Astrocyte of the spinal cord (primary cell): ENCODE measurements at regions not wholly inside any gene's neighbourhood (a gene's known extent, or its start where the extent isn't known, plus 50 kb on each side); places are given as distances from the start of the nearest gene placed in this dataset.
"Not testable (repeated sequence)": the region's sequence is repeated elsewhere in the genome, so short reads cannot be mapped to it uniquely, and the experiment has no call there.

Experiments
- DNase-seq: peaks from one replicate; pipeline ENCODE4 v3.0.0; 2011; ENCODE audit warnings: low read depth, low spot score
- H3K4me3 ChIP-seq: 2 replicates; pipeline ENCODE4 v1.5.1; 2011; ENCODE audit warnings: low read depth, mild to moderate bottlenecking, low read length, moderate library complexity
- in situ Hi-C: cut with HindIII; loops from 2 replicates; pipeline ENCODE4 v1.10.0; 2017; ENCODE audit warnings: low sequenced_read_pairs
- TF ChIP-seq, protein P1 (sequence below): IDR thresholded peaks from 2 replicates; pipeline ENCODE4 v1.5.1; 2012; ENCODE audit warnings: low read depth, mild to moderate bottlenecking, low read length, inconsistent platforms

- in situ Hi-C loops: no loop called here
- TF ChIP-seq, protein P1, sequence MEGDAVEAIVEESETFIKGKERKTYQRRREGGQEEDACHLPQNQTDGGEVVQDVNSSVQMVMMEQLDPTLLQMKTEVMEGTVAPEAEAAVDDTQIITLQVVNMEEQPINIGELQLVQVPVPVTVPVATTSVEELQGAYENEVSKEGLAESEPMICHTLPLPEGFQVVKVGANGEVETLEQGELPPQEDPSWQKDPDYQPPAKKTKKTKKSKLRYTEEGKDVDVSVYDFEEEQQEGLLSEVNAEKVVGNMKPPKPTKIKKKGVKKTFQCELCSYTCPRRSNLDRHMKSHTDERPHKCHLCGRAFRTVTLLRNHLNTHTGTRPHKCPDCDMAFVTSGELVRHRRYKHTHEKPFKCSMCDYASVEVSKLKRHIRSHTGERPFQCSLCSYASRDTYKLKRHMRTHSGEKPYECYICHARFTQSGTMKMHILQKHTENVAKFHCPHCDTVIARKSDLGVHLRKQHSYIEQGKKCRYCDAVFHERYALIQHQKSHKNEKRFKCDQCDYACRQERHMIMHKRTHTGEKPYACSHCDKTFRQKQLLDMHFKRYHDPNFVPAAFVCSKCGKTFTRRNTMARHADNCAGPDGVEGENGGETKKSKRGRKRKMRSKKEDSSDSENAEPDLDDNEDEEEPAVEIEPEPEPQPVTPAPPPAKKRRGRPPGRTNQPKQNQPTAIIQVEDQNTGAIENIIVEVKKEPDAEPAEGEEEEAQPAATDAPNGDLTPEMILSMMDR: no peak
- no peak overlapping the region for H3K4me3 ChIP-seq
- no peak for DNase-seq
Observed at GRCh38 chr15:31500766-31501449, 174.3 kb downstream of the KLF13 start.

- TF ChIP-seq, protein P1: no peak
- H3K4me3 ChIP-seq: no peak overlapping the region
- DNase-seq: no peak
- in situ Hi-C loops: no loop called here
Observed at GRCh38 chr15:31501536-31502157, 175.0 kb downstream of the KLF13 start.

- no peak overlapping the region for H3K4me3 ChIP-seq
- DNase-seq: no peak
- in situ Hi-C loops: no loop called here
- TF ChIP-seq, protein P1: no peak
Observed at GRCh38 chr15:31502541-31503229, 176.1 kb downstream of the KLF13 start.

DNA sequence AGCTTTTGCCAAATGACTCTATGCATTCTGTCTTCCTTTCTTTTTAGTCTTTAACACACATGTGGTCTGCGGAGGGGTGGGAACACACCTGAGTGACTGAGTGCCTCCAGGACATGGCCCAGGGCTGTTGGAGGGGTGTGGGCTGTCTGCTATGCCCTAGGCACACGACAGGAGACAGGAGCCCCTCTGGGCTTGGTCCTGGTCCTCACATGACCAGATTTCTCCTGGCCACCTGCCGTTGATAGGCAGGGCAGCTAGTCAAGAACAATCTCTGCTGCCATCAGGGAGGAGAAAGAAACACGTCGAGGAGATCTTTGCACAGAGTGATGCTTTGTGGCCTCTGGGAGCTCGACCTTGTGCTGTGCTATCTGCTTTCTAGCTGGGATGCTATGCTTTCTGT, 176.6 kb downstream of the KLF13 start:
- in situ Hi-C loops: no loop called here
- no peak overlapping the region for H3K4me3 ChIP-seq
- TF ChIP-seq, protein P1: no peak
- no peak for DNase-seq

GRCh38 chr15:31503758-31504461, 177.3 kb downstream of the KLF13 start:
- in situ Hi-C loops: no loop called here
- no peak for DNase-seq
- TF ChIP-seq, protein P1: no peak
- no peak overlapping the region for H3K4me3 ChIP-seq

DNA sequence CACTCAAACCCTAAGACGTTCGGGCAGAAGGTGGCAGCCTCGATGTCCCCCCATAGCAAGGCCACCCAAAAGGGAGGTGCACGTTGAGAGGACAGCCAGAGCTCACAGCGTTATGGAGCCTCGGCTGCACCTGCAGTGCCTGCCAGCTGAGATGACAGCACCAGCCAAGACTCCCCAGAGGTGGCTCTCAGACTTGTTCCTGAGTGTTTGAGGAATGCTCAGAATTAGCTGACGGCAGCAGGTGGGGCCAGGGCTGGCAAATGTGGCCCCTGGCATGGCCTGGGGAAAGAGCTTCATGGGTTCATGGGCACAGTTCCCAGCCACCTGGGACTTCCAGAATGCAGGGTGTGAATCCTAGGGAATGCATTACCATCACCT, 177.8 kb downstream of the KLF13 start:
- no peak overlapping the region for H3K4me3 ChIP-seq
- in situ Hi-C loops: no loop called here
- TF ChIP-seq, protein P1: no peak
- DNase-seq: no peak

DNA sequence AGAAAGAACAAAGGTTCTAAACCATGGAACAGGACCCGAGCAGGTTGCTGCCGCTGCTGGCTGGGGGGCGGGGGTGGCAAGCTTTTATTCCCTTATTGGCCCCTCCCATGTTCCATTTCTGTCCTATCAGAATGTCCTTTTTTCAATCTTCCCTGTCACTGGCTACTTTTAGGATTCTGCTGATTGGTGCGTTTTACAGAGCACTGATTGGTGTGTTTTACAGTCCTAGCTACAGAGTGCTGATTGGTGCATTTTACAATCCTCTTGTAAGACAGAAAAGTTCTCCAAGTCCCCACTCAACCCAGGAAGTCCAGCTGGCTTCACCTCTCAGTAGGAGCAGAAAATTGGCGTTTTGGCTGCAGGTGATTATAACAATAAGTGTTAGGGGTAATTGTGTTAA, 180.9 kb downstream of the KLF13 start:
- DNase-seq, H3K4me3 ChIP-seq, in situ Hi-C loops: not testable (repeated sequence)
